GM23338 (cell line): ENCODE measurements at regions not wholly inside any gene's neighbourhood (a gene's known extent, or its start where the extent isn't known, plus 50 kb on each side); places are given as distances from the start of the nearest gene placed in this dataset.

ENCODE experiments used
- ATAC-seq: fragments of 200-7000 bp; cut with Tn5 transposase; 3 replicates; pipeline ENCODE4 v1.9.1; 2020
- DNase-seq: peaks from one replicate; pipeline ENCODE4 v3.0.0-alpha.2; 2015; ENCODE audit warnings: low spot score
- H2AFZ ChIP-seq: fragments of 200-600 bp; sonication (generic); 2 replicates; pipeline ENCODE4 v1.8.0; 2016; ENCODE audit warnings: antibody characterized with exemption, mild to moderate bottlenecking, moderate library complexity
- H3F3A ChIP-seq: fragments of 200-600 bp; sonication (generic); replicated peaks from 2 replicates; pipeline ENCODE4 v1.8.0; 2017; ENCODE audit warnings: antibody characterized with exemption, mixed run types, low read depth
- H3K27ac ChIP-seq: fragments of 200-600 bp; sonication (generic); 2 replicates; pipeline ENCODE4 v1.6.1; 2016; ENCODE audit warnings: low read depth
- H3K27me3 ChIP-seq: fragments of 200-600 bp; sonication (generic); 2 replicates; pipeline ENCODE4 v1.8.0; 2016; ENCODE audit warnings: mild to moderate bottlenecking, mixed run types, moderate library complexity; ENCODE audit not compliant: insufficient read depth
- H3K36me3 ChIP-seq: fragments of 200-600 bp; sonication (generic); 2 replicates; pipeline ENCODE4 v1.8.0; 2016; ENCODE audit warnings: mild to moderate bottlenecking; ENCODE audit not compliant: insufficient read depth
- H3K4me1 ChIP-seq: fragments of 200-600 bp; sonication (generic); 2 replicates; pipeline ENCODE4 v1.8.0; 2016; ENCODE audit warnings: mild to moderate bottlenecking, moderate library complexity; ENCODE audit not compliant: insufficient read depth
- H3K4me2 ChIP-seq: fragments of 200-600 bp; sonication (generic); 2 replicates; pipeline ENCODE4 v1.7.1; 2017; ENCODE audit warnings: mixed run types
- H3K4me3 ChIP-seq: fragments of 200-600 bp; sonication (generic); 2 replicates; pipeline ENCODE4 v1.6.1; 2016; ENCODE audit warnings: mixed run types
- H3K79me2 ChIP-seq: fragments of 200-600 bp; sonication (generic); replicated peaks from 2 replicates; pipeline ENCODE4 v1.8.0; 2017; ENCODE audit warnings: mild to moderate bottlenecking; ENCODE audit not compliant: insufficient read depth
- H3K9me2 ChIP-seq: fragments of 200-600 bp; sonication (generic); 2 replicates; pipeline ENCODE4 v1.8.0; 2017; ENCODE audit not compliant: insufficient read depth
- H4K20me1 ChIP-seq: fragments of 200-600 bp; sonication (generic); replicated peaks from 2 replicates; pipeline ENCODE4 v1.8.0; 2017; ENCODE audit warnings: mild to moderate bottlenecking; ENCODE audit not compliant: insufficient read depth
- H3K27ac Mint-ChIP-seq: 2 replicates; pipeline ENCODE4 v1.8.0; 2020; ENCODE audit warnings: inconsistent platforms, mild to moderate bottlenecking, moderate library complexity, mixed read lengths
- H3K27me3 Mint-ChIP-seq: 3 replicates; pipeline ENCODE4 v1.8.0; 2022; ENCODE audit warnings: low read depth, mild to moderate bottlenecking, moderate library complexity, mixed read lengths, inconsistent platforms; ENCODE audit not compliant: insufficient read depth, poor library complexity
- H3K36me3 Mint-ChIP-seq: 3 replicates; pipeline ENCODE4 v1.8.0; 2021; ENCODE audit warnings: low read depth, mild to moderate bottlenecking, inconsistent platforms, moderate library complexity, mixed read lengths
- H3K4me1 Mint-ChIP-seq: 3 replicates; pipeline ENCODE4 v1.8.0; 2020; ENCODE audit warnings: mild to moderate bottlenecking, inconsistent platforms, mixed read lengths
- H3K4me3 Mint-ChIP-seq: 3 replicates; pipeline ENCODE4 v1.8.0; 2021; ENCODE audit warnings: moderate library complexity, mild to moderate bottlenecking, inconsistent platforms, mixed read lengths
- H3K9me3 Mint-ChIP-seq: 3 replicates; pipeline ENCODE4 v1.8.0; 2020; ENCODE audit warnings: moderate library complexity, mild to moderate bottlenecking, inconsistent platforms, mixed read lengths
- CREB1 ChIP-seq: fragments of 250-450 bp; sonication (Bioruptor Pico); IDR thresholded peaks from 2 replicates; pipeline ENCODE4 v1.5.0; 2020; ENCODE audit warnings: low read depth, mild to moderate bottlenecking, moderate library complexity
- EZH2phosphoT487 ChIP-seq: fragments of 200-600 bp; sonication (generic); IDR thresholded peaks from one replicate; pipeline ENCODE4 v1.8.1; 2018; ENCODE audit warnings: antibody characterized with exemption; ENCODE audit not compliant: unreplicated experiment
- STAT1 ChIP-seq: IDR thresholded peaks from one replicate; pipeline ENCODE4 v1.6.1; 2016; ENCODE audit warnings: antibody characterized with exemption; ENCODE audit not compliant: unreplicated experiment
- ZNF114 ChIP-seq: fragments of 250-450 bp; sonication (Bioruptor Pico); IDR thresholded peaks from 2 replicates; pipeline ENCODE4 v1.5.0; 2020; ENCODE audit warnings: mild to moderate bottlenecking, moderate library complexity
- TF ChIP-seq, protein P1 (sequence below): fragments of 250-450 bp; sonication (Bioruptor Pico); IDR thresholded peaks from 2 replicates; pipeline ENCODE4 v1.5.0; 2020; ENCODE audit warnings: mild to moderate bottlenecking, moderate library complexity
- TF ChIP-seq, protein P2 (sequence below): IDR thresholded peaks from 2 replicates; pipeline ENCODE4 v1.6.1; 2016; ENCODE audit warnings: antibody characterized with exemption

- TF ChIP-seq, protein P1, sequence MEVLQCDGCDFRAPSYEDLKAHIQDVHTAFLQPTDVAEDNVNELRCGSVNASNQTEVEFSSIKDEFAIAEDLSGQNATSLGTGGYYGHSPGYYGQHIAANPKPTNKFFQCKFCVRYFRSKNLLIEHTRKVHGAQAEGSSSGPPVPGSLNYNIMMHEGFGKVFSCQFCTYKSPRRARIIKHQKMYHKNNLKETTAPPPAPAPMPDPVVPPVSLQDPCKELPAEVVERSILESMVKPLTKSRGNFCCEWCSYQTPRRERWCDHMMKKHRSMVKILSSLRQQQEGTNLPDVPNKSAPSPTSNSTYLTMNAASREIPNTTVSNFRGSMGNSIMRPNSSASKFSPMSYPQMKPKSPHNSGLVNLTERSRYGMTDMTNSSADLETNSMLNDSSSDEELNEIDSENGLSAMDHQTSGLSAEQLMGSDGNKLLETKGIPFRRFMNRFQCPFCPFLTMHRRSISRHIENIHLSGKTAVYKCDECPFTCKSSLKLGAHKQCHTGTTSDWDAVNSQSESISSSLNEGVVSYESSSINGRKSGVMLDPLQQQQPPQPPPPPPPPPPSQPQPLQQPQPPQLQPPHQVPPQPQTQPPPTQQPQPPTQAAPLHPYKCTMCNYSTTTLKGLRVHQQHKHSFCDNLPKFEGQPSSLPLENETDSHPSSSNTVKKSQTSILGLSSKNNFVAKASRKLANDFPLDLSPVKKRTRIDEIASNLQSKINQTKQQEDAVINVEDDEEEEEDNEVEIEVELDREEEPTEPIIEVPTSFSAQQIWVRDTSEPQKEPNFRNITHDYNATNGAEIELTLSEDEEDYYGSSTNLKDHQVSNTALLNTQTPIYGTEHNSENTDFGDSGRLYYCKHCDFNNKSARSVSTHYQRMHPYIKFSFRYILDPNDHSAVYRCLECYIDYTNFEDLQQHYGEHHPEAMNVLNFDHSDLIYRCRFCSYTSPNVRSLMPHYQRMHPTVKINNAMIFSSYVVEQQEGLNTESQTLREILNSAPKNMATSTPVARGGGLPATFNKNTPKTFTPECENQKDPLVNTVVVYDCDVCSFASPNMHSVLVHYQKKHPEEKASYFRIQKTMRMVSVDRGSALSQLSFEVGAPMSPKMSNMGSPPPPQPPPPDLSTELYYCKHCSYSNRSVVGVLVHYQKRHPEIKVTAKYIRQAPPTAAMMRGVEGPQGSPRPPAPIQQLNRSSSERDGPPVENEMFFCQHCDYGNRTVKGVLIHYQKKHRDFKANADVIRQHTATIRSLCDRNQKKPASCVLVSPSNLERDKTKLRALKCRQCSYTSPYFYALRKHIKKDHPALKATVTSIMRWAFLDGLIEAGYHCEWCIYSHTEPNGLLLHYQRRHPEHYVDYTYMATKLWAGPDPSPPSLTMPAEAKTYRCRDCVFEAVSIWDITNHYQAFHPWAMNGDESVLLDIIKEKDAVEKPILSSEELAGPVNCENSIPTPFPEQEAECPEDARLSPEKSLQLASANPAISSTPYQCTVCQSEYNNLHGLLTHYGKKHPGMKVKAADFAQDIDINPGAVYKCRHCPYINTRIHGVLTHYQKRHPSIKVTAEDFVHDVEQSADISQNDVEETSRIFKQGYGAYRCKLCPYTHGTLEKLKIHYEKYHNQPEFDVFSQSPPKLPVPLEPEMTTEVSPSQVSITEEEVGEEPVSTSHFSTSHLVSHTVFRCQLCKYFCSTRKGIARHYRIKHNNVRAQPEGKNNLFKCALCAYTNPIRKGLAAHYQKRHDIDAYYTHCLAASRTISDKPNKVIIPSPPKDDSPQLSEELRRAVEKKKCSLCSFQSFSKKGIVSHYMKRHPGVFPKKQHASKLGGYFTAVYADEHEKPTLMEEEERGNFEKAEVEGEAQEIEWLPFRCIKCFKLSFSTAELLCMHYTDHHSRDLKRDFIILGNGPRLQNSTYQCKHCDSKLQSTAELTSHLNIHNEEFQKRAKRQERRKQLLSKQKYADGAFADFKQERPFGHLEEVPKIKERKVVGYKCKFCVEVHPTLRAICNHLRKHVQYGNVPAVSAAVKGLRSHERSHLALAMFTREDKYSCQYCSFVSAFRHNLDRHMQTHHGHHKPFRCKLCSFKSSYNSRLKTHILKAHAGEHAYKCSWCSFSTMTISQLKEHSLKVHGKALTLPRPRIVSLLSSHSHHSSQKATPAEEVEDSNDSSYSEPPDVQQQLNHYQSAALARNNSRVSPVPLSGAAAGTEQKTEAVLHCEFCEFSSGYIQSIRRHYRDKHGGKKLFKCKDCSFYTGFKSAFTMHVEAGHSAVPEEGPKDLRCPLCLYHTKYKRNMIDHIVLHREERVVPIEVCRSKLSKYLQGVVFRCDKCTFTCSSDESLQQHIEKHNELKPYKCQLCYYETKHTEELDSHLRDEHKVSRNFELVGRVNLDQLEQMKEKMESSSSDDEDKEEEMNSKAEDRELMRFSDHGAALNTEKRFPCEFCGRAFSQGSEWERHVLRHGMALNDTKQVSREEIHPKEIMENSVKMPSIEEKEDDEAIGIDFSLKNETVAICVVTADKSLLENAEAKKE (CRISPR knock-in tag): no peak
- no peak for TF ChIP-seq EZH2phosphoT487
These were observed 71.0 kb upstream of the ADAMTS2 start (continued) for GRCh38 chr5:179416114-179416822.

DNA sequence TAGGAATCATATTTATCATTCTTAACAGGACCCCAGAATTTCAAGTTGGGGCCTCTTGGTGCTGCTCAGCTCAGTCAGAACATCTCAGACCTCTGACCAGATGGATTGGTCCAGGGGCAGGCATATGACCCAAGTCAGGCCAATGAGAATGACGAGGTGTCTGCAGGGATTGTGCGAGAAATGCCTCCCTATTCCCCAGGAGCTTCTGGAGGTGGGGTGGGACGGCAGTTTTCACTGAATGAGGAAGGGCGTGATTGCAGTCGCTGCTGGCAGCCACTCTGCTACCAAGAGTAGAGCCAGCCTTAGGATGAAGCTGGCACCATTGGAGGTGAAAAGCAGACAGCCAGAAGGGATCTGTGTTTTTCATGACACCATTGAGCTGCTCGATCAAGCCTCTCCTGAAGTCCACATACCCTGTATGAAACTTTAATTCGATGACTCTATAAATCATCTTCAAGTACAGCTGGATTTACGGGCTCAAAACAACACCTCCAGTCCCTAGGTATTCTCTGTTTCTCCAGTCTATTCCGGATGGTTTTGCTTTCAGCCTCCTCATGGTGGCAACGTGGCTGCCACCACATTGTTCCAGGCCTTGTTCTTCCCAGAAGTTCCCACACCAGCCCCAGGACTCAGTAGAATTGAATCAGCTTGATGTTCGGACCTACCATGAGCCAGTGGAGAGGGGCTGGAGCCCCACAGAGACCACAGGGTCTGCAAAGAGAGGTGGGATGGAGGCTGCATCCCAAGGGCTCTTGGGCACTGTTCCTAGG, 70.2 kb upstream of the ADAMTS2 start:
- H3K4me3 Mint-ChIP-seq: no peak overlapping the region
- Histone ChIP-seq H3K4me2 (no peak overlapping the region), H3K4me1 (no peaks in the 10 kb centered on the region), H3K36me3 (no peaks in the 10 kb centered on the region), H3K9me2 (no peaks in the 10 kb centered on the region), H4K20me1 (no peaks in the 10 kb centered on the region), H3K27ac (no peak overlapping the region), H3K79me2 (no peaks in the 10 kb centered on the region), H3K27me3 (no peaks in the 10 kb centered on the region), H2AFZ (no peak overlapping the region), H3F3A (no peaks in the 10 kb centered on the region), H3K4me3 (no peak overlapping the region)
- no peak for ATAC-seq
- no peaks in the 10 kb centered on the region; the same call in 2 of the 3 replicates for H3K4me1 Mint-ChIP-seq
- H3K9me3 Mint-ChIP-seq: peaks cover 3% of the 10 kb centered on the region
- no peaks in the 10 kb centered on the region for H3K36me3 Mint-ChIP-seq
- no peak for DNase-seq
- no peak overlapping the region for H3K27ac Mint-ChIP-seq
- H3K27me3 Mint-ChIP-seq: peaks cover 3% of the 10 kb centered on the region
- no peak for TF ChIP-seq STAT1
- TF ChIP-seq, protein P2, sequence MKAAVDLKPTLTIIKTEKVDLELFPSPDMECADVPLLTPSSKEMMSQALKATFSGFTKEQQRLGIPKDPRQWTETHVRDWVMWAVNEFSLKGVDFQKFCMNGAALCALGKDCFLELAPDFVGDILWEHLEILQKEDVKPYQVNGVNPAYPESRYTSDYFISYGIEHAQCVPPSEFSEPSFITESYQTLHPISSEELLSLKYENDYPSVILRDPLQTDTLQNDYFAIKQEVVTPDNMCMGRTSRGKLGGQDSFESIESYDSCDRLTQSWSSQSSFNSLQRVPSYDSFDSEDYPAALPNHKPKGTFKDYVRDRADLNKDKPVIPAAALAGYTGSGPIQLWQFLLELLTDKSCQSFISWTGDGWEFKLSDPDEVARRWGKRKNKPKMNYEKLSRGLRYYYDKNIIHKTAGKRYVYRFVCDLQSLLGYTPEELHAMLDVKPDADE: no peak
- no peak for TF ChIP-seq EZH2phosphoT487
- TF ChIP-seq CREB1 (CRISPR knock-in tag): no peak
- TF ChIP-seq ZNF114 (CRISPR knock-in tag): no peak
- TF ChIP-seq, protein P1 (CRISPR knock-in tag): no peak
